ENCODE measurements at regions not wholly inside any gene's neighbourhood (a gene's known extent, or its start where the extent isn't known, plus 50 kb on each side); places are given as distances from the start of the nearest gene placed in this dataset.

GRCh38 chr3:194852345-194852744, 166.7 kb downstream of the FAM43A start:
- Histone ChIP-seq H3K4me3 (ENCODE audit: low read depth, low read length) (no peak overlapping the region), H3K27me3 (ENCODE audit: control insufficient read depth, insufficient read depth, low read length) (peaks cover 3% of the 10 kb centered on the region), H3K36me3 (ENCODE audit: control insufficient read depth, insufficient read depth, low read length) (no peaks in the 10 kb centered on the region)
- DNase-seq (ENCODE audit: low read depth) = no peak
- TF ChIP-seq CTCF (IDR thresholded peaks at IDR 0.05; ENCODE audit: insufficient read depth, low read length, poor library complexity, severe bottlenecking) = no peak

GRCh38 chr3:194852831-194853508, 167.3 kb downstream of the FAM43A start:
- peaks cover 3% of the 10 kb centered on the region for H3K27me3 ChIP-seq (ENCODE audit: control insufficient read depth, insufficient read depth, low read length)

DNA sequence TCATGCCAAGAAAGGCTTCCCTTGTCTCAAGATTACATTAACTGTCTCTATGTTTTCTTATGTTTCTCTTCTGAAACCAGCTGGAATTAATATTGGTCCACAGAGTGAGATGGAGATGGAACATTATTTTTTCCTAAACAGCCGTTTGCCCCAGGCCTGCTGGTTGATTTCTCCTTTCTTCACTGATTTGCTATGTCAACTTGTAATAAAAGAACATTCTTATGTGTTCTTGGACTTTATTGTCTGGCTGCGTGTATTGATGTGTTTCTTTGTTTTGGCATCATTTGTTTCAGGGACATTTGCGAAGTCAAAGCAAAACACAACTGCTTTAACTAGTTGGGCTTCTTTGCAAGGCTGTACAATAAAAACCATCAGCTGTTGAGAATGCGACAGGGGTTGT, 168.5 kb downstream of the FAM43A start:
- Histone ChIP-seq H3K4me3 (ENCODE audit: low read depth, low read length) (no peak overlapping the region), H3K36me3 (ENCODE audit: control insufficient read depth, insufficient read depth, low read length) (no peaks in the 10 kb centered on the region), H3K27me3 (ENCODE audit: control insufficient read depth, insufficient read depth, low read length) (peaks cover 3% of the 10 kb centered on the region)
- no peak for DNase-seq (ENCODE audit: low read depth)
- TF ChIP-seq CTCF (IDR thresholded peaks at IDR 0.05; ENCODE audit: insufficient read depth, low read length, poor library complexity, severe bottlenecking) = no peak

More at GRCh38 chr3:194852831-194853508, 167.3 kb downstream of the FAM43A start:
- TF ChIP-seq CTCF (IDR thresholded peaks at IDR 0.05; ENCODE audit: insufficient read depth, low read length, poor library complexity, severe bottlenecking) = no peak
- no peak for DNase-seq (ENCODE audit: low read depth)
- no peaks in the 10 kb centered on the region for H3K36me3 ChIP-seq (ENCODE audit: control insufficient read depth, insufficient read depth, low read length)
- no peak overlapping the region for H3K4me3 ChIP-seq (ENCODE audit: low read depth, low read length)

DNA sequence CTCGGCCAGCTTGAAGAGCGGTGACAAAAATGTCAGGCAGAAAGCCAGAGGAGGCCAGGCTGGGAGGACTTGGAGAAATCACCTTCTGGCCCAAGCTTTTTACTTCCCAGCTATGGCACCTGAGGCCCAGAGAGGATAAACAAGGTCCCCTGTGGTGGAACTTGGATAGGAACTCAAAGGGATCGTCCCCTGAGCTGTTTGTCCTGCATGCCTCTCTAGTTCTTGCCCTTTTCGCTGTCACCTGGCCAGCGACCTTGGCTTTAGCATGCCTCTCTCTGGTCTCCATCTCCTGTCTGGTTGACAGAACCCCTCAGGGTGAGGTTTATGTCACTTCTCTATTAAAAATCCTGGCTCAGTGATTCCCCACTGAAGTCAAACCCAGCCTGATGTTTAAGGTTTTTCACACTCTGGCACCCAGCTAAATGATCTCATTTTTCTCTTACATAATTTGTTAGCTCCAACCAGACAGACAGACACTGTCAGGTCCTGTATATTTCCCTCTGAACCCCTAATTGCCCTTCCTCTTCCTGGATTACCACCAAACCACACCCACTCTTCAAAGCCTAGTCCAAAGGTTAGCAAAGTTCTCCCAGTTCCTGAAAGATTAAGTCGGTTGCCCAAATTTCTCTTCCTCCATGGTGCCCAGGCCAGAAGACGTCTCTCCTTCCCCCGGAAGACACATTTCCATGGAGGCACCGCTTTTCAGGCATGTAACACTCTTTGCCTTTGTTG, 169.1 kb downstream of the FAM43A start:
- no peak overlapping the region for H3K4me3 ChIP-seq (ENCODE audit: low read depth, low read length)
- no peak for TF ChIP-seq CTCF (IDR thresholded peaks at IDR 0.05; ENCODE audit: insufficient read depth, low read length, poor library complexity, severe bottlenecking)
- no peak for DNase-seq (ENCODE audit: low read depth)

DNA sequence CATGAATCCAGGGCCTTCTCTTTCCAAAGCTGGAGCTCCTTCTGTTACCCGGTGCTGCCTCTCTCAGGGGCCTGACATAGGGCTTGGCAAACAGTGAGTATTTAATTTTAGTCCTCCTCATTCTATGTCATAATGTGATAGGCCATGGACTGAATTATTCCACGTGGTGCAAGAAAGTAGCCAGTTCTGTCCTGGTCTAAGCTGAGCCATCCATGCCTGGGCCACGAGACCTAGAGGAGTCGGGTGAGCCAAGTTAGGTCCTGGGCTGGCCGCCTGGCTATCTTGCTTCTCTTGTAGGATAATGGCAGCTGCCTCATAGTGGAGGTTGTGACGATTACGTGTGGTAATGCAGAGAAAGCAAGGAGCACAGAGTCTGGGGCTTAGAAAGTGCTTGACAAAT, 170.6 kb downstream of the FAM43A start:
- no peak for DNase-seq (ENCODE audit: low read depth)
- no peak for TF ChIP-seq CTCF (IDR thresholded peaks at IDR 0.05; ENCODE audit: insufficient read depth, low read length, poor library complexity, severe bottlenecking)
- H3K36me3 ChIP-seq (ENCODE audit: control insufficient read depth, insufficient read depth, low read length) = no peaks in the 10 kb centered on the region
- H3K4me3 ChIP-seq (ENCODE audit: low read depth, low read length) = no peak overlapping the region
- H3K27me3 ChIP-seq (ENCODE audit: control insufficient read depth, insufficient read depth, low read length) = peaks cover 3% of the 10 kb centered on the region

More for the DNA sequence above, 169.1 kb downstream of the FAM43A start:
- H3K27me3 ChIP-seq (ENCODE audit: control insufficient read depth, insufficient read depth, low read length) = peaks cover 3% of the 10 kb centered on the region
- H3K36me3 ChIP-seq (ENCODE audit: control insufficient read depth, insufficient read depth, low read length) = no peaks in the 10 kb centered on the region
